Chondrocyte (in vitro differentiated cells): ENCODE measurements at regions not wholly inside any gene's neighbourhood (a gene's known extent, or its start where the extent isn't known, plus 50 kb on each side); places are given as distances from the start of the nearest gene placed in this dataset.
A peak's percentile ranks its signal among the peaks of the same experiment; 100 is the strongest.

Experiments
- DNase-seq: peaks from one replicate; pipeline ENCODE4 v3.0.0; 2021; ENCODE audit warnings: mixed read lengths, low spot score
- H3K27ac Mint-ChIP-seq: one replicate; pipeline ENCODE4 v1.8.0; 2021; ENCODE audit warnings: mild to moderate bottlenecking, moderate library complexity, mixed read lengths; ENCODE audit not compliant: unreplicated experiment
- H3K27me3 Mint-ChIP-seq: 2 replicates; pipeline ENCODE4 v1.8.0; 2021; ENCODE audit warnings: low read depth, mixed read lengths
- H3K36me3 Mint-ChIP-seq: 2 replicates; pipeline ENCODE4 v1.8.0; 2021; ENCODE audit warnings: low read depth, mixed read lengths
- H3K4me1 Mint-ChIP-seq: 2 replicates; pipeline ENCODE4 v1.8.0; 2021; ENCODE audit warnings: low read depth, mild to moderate bottlenecking, mixed read lengths
- H3K4me3 Mint-ChIP-seq: one replicate; pipeline ENCODE4 v1.8.0; 2021; ENCODE audit warnings: mild to moderate bottlenecking, moderate library complexity, mixed read lengths; ENCODE audit not compliant: unreplicated experiment
- H3K9me3 Mint-ChIP-seq: 2 replicates; pipeline ENCODE4 v1.8.0; 2021; ENCODE audit warnings: low read depth, mixed read lengths
- TF ChIP-seq, protein P1 (sequence below): fragments of 200-600 bp; sonication (generic); IDR thresholded peaks from 2 replicates; pipeline ENCODE4 v1.5.0; 2021; ENCODE audit warnings: antibody characterized with exemption, mild to moderate bottlenecking, moderate library complexity

DNA sequence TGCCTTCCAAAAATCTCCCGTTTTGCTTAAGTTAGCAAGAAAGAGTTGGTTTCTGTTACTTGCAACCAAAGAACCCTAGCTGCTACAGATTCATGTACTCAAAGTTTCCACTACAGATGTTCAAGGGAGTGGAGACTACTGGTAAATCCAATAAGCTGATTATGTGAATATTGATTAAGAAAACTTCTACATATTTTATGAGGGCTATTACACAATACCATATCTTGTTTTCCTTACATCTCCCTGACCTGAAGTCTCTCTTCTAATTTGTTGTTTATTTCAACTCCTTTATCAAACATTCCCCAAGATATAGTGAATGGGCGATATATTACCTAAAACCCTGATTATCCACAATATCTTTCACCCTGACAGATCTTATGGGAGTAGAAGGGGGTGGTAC lies 164.4 kb upstream of the PLXNC1 start:
- no peaks in the 10 kb centered on the region for H3K9me3 Mint-ChIP-seq
- no peaks in the 10 kb centered on the region for H3K36me3 Mint-ChIP-seq
- TF ChIP-seq, protein P1, sequence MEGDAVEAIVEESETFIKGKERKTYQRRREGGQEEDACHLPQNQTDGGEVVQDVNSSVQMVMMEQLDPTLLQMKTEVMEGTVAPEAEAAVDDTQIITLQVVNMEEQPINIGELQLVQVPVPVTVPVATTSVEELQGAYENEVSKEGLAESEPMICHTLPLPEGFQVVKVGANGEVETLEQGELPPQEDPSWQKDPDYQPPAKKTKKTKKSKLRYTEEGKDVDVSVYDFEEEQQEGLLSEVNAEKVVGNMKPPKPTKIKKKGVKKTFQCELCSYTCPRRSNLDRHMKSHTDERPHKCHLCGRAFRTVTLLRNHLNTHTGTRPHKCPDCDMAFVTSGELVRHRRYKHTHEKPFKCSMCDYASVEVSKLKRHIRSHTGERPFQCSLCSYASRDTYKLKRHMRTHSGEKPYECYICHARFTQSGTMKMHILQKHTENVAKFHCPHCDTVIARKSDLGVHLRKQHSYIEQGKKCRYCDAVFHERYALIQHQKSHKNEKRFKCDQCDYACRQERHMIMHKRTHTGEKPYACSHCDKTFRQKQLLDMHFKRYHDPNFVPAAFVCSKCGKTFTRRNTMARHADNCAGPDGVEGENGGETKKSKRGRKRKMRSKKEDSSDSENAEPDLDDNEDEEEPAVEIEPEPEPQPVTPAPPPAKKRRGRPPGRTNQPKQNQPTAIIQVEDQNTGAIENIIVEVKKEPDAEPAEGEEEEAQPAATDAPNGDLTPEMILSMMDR: no peak

DNA sequence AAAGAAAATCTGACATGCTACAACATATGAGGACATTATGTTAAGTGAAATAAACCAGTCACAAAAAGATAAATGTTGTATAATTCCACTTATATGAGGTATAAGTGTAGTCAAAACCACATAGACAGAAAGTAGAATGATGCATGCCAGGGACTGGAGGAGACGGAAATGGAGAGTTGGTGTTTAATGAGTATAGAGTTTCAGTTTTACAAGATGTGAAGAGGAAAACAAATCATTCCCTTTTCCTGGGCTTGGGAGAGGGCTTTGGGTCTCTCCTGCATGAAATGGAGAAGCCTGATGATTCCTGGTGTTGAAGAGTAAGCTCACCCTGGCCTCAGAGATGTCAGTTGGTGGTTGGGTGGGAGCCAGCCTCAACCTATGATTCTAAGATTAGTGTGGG lies 158.4 kb upstream of the PLXNC1 start:
- H3K4me1 Mint-ChIP-seq: peaks cover 8% of the 10 kb centered on the region
- H3K27ac Mint-ChIP-seq: no peak overlapping the region
- H3K9me3 Mint-ChIP-seq: no peaks in the 10 kb centered on the region

More for the DNA sequence above, 164.4 kb upstream of the PLXNC1 start:
- H3K4me1 Mint-ChIP-seq: peaks cover 8% of the 10 kb centered on the region
- DNase-seq: no peak
- no peaks in the 10 kb centered on the region for H3K27me3 Mint-ChIP-seq
- no peak overlapping the region for H3K4me3 Mint-ChIP-seq
- H3K27ac Mint-ChIP-seq: no peak overlapping the region

DNA sequence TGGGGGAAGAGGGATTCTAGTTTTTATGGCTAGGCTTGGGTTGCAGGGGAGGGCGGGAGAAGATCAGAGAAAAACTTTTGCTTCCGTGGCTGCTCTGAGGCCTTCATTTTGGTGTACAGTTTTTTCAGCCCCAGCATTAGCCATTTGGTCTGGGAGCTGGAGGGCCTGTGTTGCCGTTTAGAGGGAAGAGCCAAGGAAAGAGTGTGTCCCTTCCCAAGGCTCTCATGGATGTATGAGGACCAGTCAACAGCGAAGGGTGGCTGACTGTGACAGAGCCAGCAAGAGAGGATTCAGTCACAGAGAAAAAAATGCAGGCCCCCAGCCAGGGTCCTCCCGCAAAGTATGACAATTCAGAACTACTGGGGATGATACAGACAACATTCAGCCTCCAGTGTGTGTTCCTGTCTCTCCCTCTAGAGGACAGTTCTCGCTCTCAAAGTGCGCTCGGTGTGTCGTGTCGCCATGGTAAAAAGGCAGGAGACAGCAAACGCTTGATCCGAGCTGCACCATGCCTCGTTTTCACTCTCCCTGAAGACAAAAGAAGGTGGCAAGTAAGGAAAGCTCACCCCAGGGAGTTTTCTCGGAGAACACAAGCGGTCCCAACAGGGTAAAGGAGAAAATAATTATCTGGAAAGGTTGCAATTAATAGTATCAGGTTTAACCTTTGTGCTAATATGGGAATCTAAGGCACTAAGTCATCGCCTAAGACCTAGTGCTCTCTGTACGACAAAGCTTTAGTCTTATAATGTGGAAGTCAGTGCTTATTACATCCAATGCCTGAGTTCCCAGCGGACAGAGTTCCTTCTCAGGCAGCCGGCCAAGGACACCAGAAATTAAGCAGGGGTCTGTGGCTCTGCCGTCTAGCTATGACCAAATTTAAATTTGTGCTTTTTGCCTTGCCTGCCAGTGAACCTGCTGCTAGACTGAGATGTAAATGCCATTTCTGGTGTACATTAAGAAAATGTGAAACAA lies 157.3 kb upstream of the PLXNC1 start:
- H3K27me3 Mint-ChIP-seq: no peaks in the 10 kb centered on the region
- H3K4me1 Mint-ChIP-seq: peaks cover 8% of the 10 kb centered on the region
- H3K27ac Mint-ChIP-seq: peak overlapping the region; percentile 15
- H3K4me3 Mint-ChIP-seq: no peak overlapping the region
- TF ChIP-seq, protein P1: peak; percentile 68
- no peaks in the 10 kb centered on the region for H3K9me3 Mint-ChIP-seq
- DNase-seq: no peak
- no peaks in the 10 kb centered on the region for H3K36me3 Mint-ChIP-seq

More for the DNA sequence above, 158.4 kb upstream of the PLXNC1 start:
- no peaks in the 10 kb centered on the region for H3K27me3 Mint-ChIP-seq
- no peak overlapping the region for H3K4me3 Mint-ChIP-seq
- H3K36me3 Mint-ChIP-seq: no peaks in the 10 kb centered on the region
- TF ChIP-seq, protein P1: no peak
- DNase-seq: no peak

DNA sequence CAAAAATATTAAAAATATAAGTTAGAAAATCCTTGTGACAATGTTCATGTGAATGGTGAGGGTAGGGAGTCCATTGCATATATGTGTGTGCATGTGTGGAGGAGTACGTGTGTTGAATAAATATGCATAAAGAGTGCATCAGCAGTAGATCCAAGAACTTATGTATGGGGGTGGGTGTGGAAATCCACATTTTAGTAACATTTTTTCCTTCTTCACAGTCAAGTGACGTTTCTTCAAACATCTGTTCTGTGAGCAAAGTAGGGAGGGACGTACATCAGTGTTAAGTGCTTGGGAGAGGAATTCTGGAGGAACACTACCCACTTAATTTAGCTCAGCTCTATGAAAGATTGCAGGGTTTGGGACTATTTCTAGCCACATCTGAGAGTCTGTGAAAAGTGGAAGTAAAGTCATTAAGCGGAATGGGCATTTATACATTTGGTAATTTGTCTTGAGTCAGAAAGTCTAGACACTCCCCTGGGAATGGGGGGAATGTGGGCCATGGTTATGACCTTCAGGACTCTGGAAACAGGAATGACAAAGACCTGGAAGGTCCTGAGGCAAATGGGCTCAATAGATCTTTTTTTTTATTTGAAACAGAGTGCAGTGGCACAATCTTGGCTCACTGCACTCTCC lies 156.4 kb upstream of the PLXNC1 start:
- no peaks in the 10 kb centered on the region for H3K27me3 Mint-ChIP-seq
- DNase-seq: no peak
- TF ChIP-seq, protein P1: no peak
- H3K36me3 Mint-ChIP-seq: no peaks in the 10 kb centered on the region
- no peak overlapping the region for H3K4me3 Mint-ChIP-seq
- no peaks in the 10 kb centered on the region for H3K9me3 Mint-ChIP-seq
- H3K27ac Mint-ChIP-seq: no peak overlapping the region
- peaks cover 8% of the 10 kb centered on the region for H3K4me1 Mint-ChIP-seq

DNA sequence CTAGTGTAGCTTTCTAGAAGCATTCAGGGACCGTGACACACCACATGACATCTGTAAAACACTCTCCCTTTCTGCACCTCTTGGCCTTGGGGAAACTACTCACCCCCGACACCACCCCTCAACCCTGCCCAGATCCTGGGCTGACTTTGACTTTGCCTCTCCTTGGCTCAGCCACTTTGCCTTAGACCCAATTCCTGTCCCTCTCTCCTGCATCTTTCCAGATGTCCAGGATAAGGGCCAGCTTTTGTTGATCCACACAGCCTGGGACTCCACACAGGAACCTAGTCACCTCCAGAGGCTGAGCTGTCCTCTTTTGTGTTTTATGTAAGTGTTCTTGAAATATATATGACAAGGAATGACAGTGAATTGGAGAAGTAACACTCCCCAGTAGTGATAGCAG lies 153.7 kb upstream of the PLXNC1 start:
- H3K27ac Mint-ChIP-seq: no peak overlapping the region
- H3K9me3 Mint-ChIP-seq: peaks cover 9% of the 10 kb centered on the region
- peaks cover 8% of the 10 kb centered on the region for H3K4me1 Mint-ChIP-seq
- TF ChIP-seq, protein P1: no peak
- H3K4me3 Mint-ChIP-seq: no peak overlapping the region
- DNase-seq: no peak
- no peaks in the 10 kb centered on the region for H3K27me3 Mint-ChIP-seq
- H3K36me3 Mint-ChIP-seq: peaks cover 2% of the 10 kb centered on the region
